Central memory CD8-positive, alpha-beta T cell (primary cell): ENCODE measurements at regions not wholly inside any gene's neighbourhood (a gene's known extent, or its start where the extent isn't known, plus 50 kb on each side); places are given as distances from the start of the nearest gene placed in this dataset.
A peak's percentile ranks its signal among the peaks of the same experiment; 100 is the strongest.

ENCODE experiments used
- ATAC-seq: fragments of 150-1000 bp; cut with Tn5 transposase; replicated peaks from 2 replicates; pipeline ENCODE4 v1.10.0; 2022; ENCODE audit warnings: mild to moderate bottlenecking, moderate FRiP score, moderate number of reproducible peaks; ENCODE audit not compliant: poor library complexity, severe bottlenecking; ENCODE audit errors: extremely low read depth
- DNase-seq, 2 donors: peaks; one replicate each; pipeline ENCODE4 v3.0.0; 2021; ENCODE audit warnings: low spot score in 2 of 2
- H3K27ac Mint-ChIP-seq: one replicate; pipeline ENCODE4 v1.8.0; 2022; ENCODE audit warnings: low read depth, mild to moderate bottlenecking, moderate library complexity, mixed read lengths
- H3K27me3 Mint-ChIP-seq: one replicate; pipeline ENCODE4 v1.8.0; 2022; ENCODE audit warnings: mixed read lengths
- H3K36me3 Mint-ChIP-seq: one replicate; pipeline ENCODE4 v1.8.0; 2022; ENCODE audit warnings: mild to moderate bottlenecking, moderate library complexity, mixed read lengths; ENCODE audit not compliant: insufficient read depth
- H3K4me1 Mint-ChIP-seq: one replicate; pipeline ENCODE4 v1.8.0; 2022; ENCODE audit warnings: mixed read lengths
- H3K4me3 Mint-ChIP-seq: one replicate; pipeline ENCODE4 v1.8.0; 2022; ENCODE audit warnings: mild to moderate bottlenecking, moderate library complexity, mixed read lengths
- H3K9me3 Mint-ChIP-seq: one replicate; pipeline ENCODE4 v1.8.0; 2022; ENCODE audit warnings: mixed read lengths

DNA sequence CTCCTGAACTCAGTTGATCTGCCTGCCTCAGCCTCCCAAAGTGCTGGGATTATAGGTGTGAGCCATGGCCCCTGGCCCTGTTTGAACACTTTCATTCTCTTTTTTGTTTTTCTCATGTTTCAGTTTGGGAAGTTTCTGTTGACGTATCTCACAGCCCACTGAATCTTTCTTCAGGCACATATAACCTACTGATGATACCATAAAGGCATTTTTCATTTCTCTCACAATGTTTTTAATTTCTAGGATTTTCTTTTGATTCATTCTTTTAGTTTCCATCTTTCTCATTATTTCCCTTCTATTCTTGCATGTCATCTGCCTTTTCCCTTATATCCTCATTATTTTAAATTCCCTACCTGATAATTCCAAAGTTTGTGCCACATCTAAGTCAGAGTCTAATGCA is 58.5 kb upstream of the EZR start:
- H3K36me3 Mint-ChIP-seq, result no peaks in the 10 kb centered on the region
- ATAC-seq, result no peak
- no peak overlapping the region for H3K4me3 Mint-ChIP-seq
- H3K4me1 Mint-ChIP-seq, result peaks cover 6% of the 10 kb centered on the region
- DNase-seq, result no peak
- no peaks in the 10 kb centered on the region for H3K27me3 Mint-ChIP-seq
- H3K9me3 Mint-ChIP-seq, result peaks cover 5% of the 10 kb centered on the region
- H3K27ac Mint-ChIP-seq, result no peak overlapping the region

GRCh38 chr6:158876886-158877285 is 57.7 kb upstream of the EZR start:
- H3K36me3 Mint-ChIP-seq, result no peaks in the 10 kb centered on the region
- ATAC-seq (no peak), DNase-seq (no peak)
- H3K4me1 Mint-ChIP-seq, result peaks cover 6% of the 10 kb centered on the region
- H3K27me3 Mint-ChIP-seq, result no peaks in the 10 kb centered on the region
- peaks cover 5% of the 10 kb centered on the region for H3K9me3 Mint-ChIP-seq
- no peak overlapping the region for H3K27ac Mint-ChIP-seq
- H3K4me3 Mint-ChIP-seq, result no peak overlapping the region

DNA sequence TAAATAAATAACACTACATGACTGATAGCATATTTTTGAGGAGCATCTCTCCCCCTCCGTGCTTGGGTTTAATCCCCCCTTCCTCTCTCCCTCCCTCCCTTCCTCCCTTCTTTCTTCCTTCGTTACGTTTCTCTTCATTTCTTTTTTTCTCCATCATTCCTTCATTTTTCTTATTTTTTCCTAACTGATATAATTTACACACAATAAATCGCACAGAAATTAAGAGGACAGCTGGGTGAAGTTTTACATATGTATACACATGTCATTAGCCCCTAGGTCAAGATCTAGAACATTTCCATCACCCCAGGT is 51.4 kb upstream of the EZR start:
- no peaks in the 10 kb centered on the region for H3K27me3 Mint-ChIP-seq
- peak overlapping the region; percentile 98 for H3K27ac Mint-ChIP-seq
- H3K4me3 Mint-ChIP-seq, result peak overlapping the region; percentile 82
- H3K4me1 Mint-ChIP-seq, result peaks cover 28% of the 10 kb centered on the region
- peaks cover 17% of the 10 kb centered on the region for H3K36me3 Mint-ChIP-seq
- H3K9me3 Mint-ChIP-seq, result no peaks in the 10 kb centered on the region
- ATAC-seq (no peak), DNase-seq (no peak)

DNA sequence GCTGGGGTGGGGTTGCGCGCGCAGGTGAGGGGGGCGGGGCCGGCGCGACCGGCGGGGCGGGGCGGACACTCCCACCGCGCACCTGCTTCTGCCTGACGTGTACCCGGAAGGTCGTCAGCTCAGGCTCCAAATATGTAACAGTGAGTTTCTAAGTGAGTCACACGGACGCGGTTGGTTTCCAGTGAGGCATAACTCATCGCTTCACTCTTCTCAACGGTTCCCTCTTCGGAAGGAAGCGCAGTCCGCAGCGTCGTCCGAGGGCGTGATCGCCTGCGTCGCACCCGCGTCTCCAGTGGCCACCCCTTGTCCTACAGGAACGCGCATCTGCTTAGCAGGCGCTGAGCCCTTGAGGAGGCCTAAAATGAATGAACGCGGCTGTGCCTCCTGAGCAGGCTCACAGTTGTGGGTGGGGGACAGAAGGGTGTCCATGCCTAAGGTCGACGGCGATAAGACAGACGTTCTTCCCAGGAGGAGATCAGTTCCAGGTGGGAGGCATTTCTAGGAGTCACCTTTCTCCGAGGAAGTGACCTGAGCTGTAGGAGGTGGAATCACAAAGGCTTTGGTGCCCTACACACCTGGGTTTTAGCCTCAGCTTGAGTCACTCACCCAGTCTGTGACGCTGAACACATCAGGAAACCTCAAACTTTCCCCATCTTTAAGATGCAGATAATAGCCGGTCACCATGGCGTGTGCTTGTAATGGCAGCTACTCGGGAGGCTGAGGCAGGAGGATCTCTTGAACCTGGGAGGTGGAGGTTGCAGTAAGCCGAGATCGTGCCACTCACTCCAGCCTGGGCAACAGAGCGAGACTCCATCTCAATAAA is 50.9 kb upstream of the EZR start:
- peak; percentile 79 to 91 for DNase-seq
- Mint-ChIP-seq H3K4me1 (peaks cover 32% of the 10 kb centered on the region), H3K27ac (peak overlapping the region; percentile 98), H3K4me3 (peak overlapping the region; percentile 82), H3K27me3 (no peaks in the 10 kb centered on the region), H3K9me3 (no peaks in the 10 kb centered on the region), H3K36me3 (peaks cover 17% of the 10 kb centered on the region)
- peak; percentile 85 for ATAC-seq

DNA sequence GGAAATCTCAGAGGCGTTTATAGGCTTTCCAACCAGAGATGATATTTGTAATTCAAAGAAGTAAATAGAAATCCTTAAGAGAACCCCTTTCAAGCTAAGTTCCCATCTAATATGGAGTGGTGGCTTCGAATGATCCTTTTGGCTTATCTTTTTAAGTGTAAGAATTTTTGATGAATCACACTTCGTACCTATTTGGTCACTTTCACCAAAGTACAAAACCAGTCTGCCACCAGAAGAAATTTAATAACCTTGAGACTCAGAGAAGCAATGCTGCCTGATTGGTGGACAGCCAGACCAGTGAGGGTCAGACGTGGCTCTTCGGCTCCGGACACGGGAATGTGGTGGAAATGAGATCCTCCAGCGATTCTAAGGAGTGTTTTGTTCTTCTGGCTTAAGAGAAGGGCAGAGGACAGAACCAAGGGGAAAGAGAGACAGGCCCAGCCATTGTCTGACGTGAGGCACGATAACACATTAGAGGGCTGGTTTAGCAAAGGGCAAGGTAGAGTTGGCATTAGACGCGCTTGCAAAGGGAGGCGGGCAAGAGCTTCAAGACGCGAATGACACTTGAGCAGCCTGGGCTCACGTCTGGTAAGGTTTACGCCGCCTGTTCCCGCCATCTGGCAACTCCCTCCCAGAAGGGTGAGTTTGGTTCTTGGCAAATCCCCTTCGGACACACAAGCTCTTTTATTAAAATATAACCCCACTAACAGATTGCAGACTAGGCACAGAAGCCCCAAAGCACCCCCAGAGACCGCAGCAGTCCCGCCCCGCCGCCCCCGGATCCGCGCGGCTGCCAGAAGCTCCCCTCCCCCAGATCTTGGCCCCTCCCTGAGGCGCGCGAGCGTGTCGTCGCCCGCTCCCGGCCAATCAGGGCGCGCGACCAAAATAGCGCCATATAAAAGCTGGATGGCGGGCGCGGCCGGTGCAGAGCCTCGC is 50.0 kb upstream of the EZR start:
- peak overlapping the region; percentile 82 for H3K4me3 Mint-ChIP-seq
- peaks cover 33% of the 10 kb centered on the region for H3K4me1 Mint-ChIP-seq
- H3K27me3 Mint-ChIP-seq, result no peaks in the 10 kb centered on the region
- DNase-seq (peak; percentile 94 to 96), ATAC-seq (peak; percentile 70)
- H3K36me3 Mint-ChIP-seq, result peaks cover 18% of the 10 kb centered on the region
- no peaks in the 10 kb centered on the region for H3K9me3 Mint-ChIP-seq
- H3K27ac Mint-ChIP-seq, result peak overlapping the region; percentile 98
